ENCODE measurements at regions not wholly inside any gene's neighbourhood (a gene's known extent, or its start where the extent isn't known, plus 50 kb on each side); places are given as distances from the start of the nearest gene placed in this dataset.
A peak's percentile ranks its signal among the peaks of the same experiment; 100 is the strongest.

DNA sequence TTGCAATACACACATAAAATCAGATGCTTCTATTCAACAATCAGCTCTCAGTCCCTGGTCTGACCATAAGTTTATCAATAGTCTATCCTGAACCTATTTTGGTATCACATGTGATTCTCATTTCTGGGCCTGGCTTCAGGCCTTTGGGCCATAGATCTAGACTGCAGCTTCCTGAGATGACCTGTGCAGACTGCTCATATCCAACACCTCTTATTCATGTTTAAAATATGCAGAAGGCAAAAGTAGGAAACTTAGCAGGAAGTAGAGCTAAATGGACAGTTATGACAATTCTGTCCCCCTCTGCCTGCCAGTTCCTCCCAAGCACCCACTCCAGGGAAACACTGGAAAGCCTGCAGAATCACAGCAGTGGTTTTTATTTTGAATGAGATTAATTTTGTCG, 53.3 kb downstream of the C7orf25 start:
- no peak for DNase-seq (ENCODE audit: low spot score)

DNA sequence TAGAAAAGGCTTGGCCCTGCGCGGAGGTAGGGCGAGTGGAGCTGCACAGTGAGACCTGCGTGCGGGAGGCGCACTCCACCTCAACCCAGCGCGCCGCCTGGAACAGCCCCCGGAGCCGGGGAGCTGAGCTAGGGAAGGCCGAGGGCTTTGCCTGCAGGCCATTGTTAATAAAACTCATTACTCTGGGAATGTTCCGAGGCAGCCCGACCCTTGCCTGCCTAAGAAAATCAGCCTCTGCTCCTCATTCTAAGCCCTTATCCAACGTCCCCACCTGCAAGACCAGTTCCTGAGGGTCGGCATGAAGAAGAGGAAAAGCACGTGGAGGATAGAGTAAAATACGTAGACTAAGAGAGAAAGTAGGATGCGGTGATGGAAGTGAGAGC, 55.3 kb downstream of the C7orf25 start:
- DNase-seq (ENCODE audit: low spot score), result no peak

DNA sequence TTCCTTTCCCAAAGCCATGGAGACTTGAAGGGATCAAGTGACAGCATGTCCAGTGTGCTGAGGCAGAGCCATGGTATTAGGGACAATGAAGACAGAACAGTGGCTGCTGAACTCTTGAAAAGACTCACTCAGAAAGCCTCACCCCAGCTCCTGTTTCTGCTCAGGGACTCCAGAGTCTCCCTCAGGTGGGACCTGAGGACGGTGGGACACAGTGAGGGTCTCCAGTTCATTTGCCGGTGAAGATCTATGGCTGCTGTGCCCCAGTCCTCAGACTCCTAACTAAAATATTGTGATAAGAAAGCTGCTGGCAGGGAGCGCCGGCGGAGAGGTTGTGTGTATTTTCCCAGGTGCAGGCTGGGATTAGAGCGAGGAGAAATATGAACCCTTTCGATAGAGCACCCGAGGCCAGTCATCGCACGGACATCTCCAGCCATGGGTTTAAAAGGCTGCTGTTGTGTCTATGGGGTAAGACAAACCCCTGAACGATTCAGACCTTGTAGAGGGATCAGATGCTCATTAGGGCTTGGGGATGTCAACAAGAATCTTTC, 57.2 kb downstream of the C7orf25 start:
- DNase-seq (ENCODE audit: low spot score), result no peak

DNA sequence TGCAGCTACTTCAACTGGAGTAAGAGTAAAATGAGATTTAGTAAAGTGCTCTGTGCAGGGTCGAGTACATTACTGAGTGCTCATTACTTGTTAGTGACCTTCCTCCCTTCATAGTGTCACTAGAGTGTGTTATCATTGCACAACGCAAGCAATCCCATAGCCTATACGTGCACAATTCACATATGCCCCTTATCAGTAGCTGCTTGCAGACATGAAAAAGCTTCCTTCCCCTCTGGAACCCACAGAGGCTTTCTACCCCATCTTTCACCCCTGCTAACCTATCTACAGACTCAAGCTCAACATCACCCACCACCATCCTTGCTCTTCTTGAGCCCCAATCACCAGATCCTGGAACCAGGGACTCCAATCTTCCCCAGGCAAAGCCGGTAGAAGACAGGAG, 59.3 kb downstream of the C7orf25 start:
- no peak for DNase-seq (ENCODE audit: low spot score)

DNA sequence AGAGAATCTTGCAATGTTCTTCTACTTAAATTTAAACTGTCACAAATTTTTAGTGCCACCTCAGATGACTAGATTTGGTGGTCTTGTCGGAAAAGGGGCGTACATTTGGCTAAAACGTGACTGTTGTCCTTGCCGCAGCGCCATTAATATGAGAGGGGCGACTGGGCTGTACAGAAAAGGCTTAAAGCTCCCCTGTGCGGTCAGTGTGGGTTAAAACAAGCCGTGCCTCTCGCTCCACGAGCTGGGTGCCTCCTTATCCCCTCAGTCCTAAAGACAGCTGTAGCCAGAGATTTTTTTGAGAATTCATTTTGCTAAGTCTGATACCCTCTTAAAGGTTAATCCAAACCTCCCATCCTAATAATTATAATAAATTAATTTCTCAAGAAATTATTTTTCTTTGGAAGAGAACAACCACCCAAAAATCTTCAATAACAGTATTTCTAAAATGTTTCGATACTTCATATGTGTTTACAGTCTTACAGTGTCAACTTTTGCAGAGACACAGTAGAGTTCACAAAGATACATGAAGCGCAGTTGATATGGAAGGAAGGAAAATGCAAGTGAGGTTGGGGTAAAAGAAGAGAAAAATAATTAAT, 68.6 kb downstream of the C7orf25 start:
- peak; percentile 71 for DNase-seq (ENCODE audit: low spot score)

DNA sequence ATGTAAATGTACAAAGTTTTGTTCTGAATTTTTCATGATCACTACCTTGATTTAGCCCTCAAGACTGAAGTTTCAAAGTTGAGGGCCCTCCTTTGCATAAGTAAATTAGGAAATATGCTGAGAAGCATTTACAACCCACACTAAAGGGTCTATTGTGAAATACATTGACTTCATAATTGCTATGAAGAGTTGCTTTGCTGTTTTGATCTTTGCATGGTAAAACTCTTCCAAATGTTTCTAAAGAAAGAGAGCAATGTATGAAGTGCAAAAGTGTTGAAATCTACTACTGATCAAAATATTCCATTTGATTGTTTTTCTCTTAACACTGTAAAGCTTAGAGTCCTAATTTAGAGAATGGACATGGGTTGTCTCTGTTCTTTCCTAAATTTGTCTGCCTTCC, 77.2 kb downstream of the C7orf25 start:
- DNase-seq (ENCODE audit: low spot score), result no peak

DNA sequence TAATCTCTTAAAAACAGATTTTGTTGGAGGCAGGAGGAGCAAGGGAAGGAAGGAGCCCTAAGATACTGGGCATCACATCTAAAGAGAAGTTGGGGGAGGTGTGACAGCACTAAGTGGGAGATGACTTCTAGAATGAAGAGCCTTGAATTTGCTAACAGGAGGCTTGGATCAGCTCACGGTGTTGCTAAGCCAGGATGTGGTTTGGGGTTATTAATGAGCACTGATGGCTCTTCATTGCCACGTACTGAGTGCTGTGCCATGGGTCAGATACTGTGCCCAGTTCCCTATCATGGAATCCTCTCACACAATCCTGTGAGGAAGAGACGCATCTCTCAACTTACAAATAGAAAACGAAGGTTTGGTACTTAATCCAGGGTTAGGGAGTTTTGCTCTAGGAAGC, 78.5 kb downstream of the C7orf25 start:
- no peak for DNase-seq (ENCODE audit: low spot score)

DNA sequence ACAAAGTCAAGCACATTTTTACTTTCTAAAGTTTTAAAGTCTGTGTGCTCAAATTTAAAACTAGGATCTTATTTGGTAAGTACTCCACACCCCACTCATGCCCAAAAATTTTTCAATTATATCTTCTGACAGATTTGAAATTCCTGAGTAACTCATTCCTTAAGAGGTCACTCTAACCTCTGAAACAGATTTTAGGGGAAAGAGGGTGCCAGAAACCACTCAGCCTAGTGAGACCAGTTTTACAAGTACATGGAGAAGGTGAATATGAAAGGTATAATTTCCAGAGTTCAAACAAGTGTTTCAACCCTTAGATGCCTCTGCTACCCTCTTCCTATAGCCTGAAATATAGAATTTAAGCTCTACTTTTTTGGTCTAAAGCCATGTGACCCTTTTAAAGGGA, 79.2 kb downstream of the C7orf25 start:
- DNase-seq (ENCODE audit: low spot score), result no peak

DNA sequence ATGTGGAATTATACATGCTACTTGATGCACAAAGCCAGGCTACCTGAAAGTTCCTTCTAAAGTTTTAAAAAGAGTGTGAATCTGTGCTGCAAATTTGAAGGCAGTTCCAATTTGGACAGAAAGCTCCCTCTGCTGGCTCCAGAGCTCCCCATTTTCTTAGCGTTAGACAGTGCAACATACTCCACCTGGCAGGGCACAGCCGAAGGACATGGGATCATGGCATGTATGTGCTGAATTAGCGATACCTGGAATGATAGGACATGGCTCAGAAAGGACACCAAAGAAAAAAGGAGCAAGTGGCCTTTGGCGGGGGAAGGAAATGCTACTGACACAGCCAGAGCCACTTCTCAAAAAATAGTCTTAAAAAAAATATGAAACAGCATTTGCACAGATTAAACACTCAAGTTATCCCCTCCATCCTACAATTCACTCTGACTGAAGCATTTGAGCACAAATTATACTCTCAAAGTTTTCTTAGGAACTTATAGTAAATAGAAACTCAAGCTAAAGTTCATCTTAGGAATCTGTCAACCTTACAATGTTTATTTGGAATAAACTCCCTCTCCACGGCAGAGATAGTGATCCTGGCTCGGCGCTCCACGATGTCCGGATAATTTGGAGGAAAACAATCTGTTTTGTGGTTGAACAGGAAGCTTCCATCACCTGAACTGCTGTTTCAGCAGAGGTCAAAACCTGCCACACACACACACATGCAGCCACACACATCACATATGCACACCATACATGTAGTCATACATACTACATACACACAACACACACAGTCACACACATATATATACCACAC, 80.0 kb downstream of the C7orf25 start:
- peak; percentile 55 for DNase-seq (ENCODE audit: low spot score)

DNA sequence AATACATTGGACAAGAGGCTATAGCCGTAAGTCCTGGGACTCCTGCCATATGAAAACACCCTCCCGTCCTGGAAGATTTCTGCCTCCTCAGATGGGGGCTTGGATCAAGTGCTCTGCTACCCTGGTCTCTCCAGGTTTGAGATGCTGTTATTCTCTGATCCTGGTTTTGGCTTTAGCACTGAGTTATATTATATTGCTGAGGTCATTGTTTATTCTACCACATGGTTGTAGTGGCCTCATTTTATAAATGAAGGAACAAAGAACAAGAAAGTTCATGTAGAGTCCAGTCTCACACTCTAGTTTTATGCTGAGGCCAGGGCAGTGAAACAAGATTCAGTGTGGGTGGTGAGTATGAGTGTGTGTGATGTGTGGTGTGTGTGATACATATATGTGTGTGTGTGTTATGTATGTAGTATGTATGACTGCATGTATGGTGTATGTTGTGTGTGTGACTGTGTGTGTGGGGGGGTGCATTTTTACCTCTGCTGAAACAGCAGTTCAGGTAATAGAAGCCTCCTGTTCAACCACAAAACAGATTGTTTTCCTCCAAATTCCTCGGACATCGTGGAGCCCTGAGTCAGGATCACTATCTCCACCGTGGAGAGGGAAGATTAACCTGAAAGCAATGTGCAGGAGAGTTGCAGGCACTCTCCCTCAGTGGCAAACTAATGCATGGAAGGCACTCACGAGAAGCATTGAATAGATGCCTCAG, 80.7 kb downstream of the C7orf25 start:
- DNase-seq (ENCODE audit: low spot score), result no peak

DNA sequence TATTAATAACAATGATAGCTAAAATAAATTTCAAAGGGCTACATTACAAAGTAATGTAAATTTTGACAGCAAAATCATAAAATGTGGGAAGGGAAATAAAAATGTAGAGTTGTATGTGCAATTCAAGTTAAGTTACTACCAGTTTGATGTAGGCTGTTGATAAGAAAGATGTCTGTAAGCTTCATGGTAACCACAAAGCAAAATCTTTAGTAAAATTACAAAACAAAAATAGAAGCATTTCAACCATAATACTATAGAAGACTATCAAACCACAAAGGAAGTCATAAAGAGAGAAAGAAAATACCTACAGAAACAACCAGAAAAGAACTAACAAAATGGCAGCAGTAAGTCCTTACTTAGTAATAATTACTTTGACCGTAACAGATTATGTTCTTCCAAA, 99.1 kb downstream of the C7orf25 start:
- no peak for DNase-seq (ENCODE audit: low spot score)

DNA sequence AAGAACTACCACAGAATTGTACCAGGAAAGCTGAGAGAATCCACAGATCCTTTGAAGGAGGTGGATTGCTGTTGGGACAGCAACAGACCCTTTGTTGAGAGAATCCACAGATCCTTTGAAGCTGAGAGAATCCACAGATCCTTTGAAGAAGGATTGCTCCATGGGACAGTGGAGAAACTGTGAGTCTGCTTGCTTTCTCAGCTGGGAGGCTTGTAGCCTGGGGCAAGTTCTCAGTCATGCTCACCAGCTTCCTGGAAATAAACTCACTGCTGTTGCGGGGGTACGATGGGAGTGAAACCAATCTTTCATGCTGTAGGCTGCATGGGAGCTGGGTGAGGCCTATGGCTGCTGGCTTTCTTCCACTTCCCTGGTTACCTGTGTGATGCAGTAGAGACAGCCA, 106.3 kb downstream of the C7orf25 start:
- DNase-seq (ENCODE audit: low spot score), result no peak

DNA sequence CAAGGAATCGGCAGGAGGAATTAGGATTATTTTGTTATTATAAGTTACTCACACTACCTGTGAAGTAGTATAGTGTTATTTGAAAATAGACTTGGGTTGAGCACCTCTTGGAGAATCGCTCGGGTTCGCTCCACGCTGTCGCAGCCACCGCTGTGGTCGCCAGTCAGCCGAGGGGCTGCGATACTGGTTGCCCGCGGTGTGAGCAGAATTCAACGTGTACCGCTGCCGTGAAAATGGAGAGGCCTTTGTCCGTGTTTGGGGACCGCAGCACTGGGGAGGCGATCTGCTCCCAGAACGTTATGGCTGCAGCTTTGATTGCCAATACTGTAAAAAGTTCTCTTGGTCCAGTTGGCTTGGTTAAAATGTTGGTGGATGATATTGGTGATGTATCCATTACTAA, 117.2 kb downstream of the C7orf25 start:
- no peak for DNase-seq (ENCODE audit: low spot score)

DNA sequence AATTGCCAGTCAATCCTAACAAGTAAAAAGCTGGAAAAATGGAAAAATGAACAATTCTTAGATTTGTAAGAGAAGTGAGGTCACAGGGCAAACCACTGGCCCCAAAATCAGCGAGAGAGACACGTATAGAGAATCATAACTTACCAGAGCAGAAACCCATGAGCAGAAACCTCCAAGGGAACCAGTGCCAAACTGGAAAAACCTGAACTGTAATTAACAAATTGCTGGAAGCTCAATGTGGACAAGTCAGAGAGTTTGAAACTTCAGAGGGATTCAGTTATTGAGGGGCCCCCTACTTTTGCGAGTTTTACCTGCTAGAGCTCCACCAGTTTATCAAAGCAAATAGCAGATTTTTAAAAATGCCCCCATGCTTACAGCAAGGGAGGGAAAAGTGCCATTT, 119.0 kb downstream of the C7orf25 start:
- no peak for DNase-seq (ENCODE audit: low spot score)

DNA sequence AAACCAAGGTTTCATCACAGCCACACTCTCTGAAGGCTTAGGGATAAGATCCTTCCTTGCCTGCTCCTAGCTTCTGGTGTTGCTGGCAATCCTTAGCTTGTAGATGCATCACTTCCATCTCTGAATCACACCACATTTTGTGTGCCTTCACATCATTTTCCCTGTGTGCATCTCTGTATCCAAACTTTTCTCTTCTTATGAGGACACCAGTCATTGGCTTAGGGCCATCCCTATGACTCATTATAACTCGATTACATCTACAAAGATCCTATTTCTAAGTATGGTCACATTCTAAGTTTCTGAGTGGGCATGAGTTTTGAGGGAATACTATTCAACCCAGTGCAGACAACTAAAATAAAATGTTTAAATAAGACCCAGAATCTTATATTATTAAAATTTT, 121.7 kb downstream of the C7orf25 start:
- no peak for DNase-seq (ENCODE audit: low spot score)

DNA sequence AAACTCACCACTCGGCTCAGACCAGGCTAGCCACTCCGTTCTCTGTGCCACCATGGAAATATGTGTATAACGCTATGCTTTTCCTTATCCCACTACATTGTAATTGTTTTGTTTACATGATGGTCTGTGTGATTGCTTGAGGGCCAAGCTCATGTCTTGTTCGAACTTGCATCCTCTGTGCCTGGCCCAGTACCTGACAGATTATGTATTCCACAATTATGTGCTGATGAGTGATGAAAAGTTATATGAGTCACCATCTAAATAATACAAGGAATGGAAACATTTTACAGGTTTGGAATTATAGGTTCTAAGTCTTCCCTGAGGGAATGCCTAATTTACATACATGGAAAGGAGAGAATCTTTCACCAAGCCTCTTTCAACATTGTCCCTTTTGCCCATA, 137.4 kb downstream of the C7orf25 start:
- no peak for DNase-seq (ENCODE audit: low spot score)

DNA sequence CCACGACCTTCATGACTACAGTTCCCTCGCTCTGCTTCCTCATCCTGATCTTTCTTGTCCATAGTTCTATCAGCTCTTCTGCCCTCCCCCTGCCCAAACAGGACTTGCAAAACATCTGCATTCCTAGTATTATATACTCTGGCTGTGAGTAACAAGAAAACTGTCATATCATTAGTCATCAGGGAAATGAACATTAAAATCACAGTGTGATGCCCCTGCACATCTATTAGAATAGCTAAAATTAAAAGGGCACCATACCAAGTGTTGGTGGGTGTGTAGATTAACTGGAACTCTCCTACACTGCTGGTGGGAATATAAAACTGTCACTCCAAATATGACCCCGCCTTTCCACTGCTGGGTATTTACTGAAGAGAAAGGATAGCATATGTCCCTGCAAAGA, 141.8 kb downstream of the C7orf25 start:
- DNase-seq (ENCODE audit: low spot score), result no peak

DNA sequence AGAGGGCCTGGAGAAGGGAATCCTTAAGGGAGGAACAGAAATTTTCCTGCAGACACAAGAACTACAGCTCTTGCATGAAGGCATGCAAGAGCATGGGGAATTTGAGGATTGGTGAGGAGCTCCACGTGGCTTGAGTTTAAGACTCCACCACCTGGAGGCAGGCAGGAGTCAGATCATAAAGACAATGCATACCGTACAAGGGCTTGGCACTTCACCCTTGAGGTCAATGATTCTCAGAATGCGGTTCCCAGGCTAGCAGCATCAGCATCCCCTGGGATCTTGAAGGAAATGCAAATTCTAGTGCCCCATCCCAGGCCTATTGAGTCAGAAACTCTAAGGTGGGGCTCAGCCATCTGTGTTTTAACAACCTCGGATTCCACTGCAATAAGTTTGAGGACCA, 143.8 kb downstream of the C7orf25 start:
- no peak for DNase-seq (ENCODE audit: low spot score)

DNA sequence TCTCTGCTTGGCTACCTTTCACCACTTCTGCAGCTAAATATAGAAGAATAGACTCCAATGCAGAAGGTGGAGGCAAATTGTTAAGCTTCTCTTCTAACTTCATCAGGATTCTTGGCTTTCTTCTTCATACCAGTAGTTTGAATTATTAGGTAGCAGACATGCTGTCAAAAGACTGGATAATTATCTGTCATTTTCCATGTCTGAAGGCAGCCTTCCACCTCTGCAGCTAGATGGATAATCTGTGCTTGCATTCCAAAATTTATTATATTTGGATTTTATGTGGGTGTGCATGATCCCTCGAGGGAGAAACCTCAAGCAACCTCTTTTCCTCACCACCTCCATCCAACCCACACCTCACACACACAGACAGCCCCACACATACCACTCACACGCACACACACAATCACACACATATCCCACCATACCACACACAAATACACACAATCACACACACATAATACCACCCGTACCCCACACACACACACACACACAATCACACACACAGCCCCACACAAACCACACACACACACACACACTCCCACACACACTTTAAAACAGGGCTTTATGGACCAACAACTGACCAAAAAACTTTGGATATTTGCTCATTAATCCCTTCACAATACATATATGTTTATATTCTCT, 145.0 kb downstream of the C7orf25 start:
- no peak for DNase-seq (ENCODE audit: low spot score)

DNA sequence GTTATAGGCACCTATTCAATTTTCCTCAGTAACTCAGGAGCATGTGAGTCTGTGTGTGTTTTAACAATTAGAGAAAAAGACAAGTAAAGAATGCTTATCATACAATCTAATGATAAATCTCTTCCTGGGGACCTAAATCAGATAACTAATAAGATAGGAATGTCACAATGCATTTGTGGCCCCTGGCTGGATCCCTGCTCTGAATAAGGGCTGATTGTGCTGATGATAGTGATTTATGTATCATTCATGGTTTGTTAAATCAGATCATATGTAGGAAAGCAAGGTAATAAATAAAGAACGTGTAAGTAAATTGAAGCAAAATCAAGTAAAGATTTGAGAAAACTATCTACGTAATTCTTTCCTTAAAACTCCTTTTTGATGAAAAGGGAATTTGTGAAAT, 145.9 kb downstream of the C7orf25 start:
- DNase-seq (ENCODE audit: low spot score), result no peak

DNA sequence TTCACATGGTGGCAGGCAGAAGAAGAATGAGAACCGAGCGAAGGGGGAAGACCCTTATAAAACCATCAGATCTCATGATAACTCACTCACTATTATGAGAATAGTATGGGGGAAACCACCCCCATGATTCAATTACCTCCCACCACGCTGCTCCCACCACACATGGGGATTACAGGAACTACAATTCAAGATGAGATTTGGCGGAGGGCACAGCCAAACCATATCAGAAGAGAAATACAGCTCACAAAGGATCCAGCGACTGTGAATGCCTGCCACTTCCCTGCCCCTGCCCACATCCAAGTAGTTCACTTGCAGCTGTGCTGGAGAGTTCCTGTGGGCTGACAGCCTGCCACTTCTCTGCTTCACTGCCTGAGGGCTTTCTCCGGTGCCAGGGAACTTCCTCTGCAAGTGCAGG, 148.7 kb downstream of the C7orf25 start:
- no peak for DNase-seq (ENCODE audit: low spot score)

DNA sequence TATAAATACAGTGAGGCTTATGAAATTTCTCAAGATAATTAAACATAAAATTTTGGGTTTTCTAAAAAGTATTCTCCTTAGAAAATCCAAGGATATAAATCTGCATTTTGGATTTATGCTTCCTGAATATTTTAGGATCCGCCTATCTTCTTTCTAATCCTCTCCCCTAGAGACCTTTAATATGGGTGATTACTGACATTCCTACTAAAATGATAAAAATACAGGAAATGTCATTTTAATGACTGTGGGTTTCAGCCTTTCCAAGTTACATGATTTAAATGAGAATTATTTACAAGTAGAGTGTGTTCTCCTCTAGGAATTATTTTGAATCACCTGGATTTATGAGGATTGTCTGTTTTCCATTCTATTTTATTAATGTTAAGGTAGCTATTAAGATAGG, 150.4 kb downstream of the C7orf25 start:
- no peak for DNase-seq (ENCODE audit: low spot score)

DNA sequence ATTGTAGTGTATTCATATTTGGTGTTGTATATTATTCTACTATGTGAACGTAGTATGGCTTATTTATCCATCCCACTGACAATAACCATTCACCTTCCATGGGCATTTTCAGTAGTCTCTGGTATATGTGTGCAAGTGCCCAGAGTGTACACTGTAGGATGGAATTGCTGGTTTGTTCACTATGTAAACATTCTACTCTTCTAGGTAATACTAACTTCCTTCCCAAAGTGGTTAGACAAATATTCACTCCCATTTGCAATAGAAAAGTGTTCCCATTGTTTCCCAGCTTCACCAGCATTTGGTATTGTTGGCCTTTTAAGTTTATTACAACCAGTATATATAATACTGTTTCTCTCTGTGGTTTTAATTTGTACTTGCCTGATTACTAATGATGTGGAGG, 153.7 kb downstream of the C7orf25 start:
- DNase-seq (ENCODE audit: low spot score), result no peak

Measured in ecto neural progenitor cell (in vitro differentiated cells).